Prostate gland (tissue), 2 donors: ENCODE measurements at regions not wholly inside any gene's neighbourhood (a gene's known extent, or its start where the extent isn't known, plus 50 kb on each side); places are given as distances from the start of the nearest gene placed in this dataset.

ENCODE experiments used
- DNase-seq: peaks from one replicate; pipeline ENCODE4 v3.0.0-alpha.2; 2019; ENCODE audit warnings: low spot score
- H3K27ac ChIP-seq, 2 donors: fragments of 200-600 bp; sonication (generic); 2 replicates each; pipeline ENCODE4 v1.5.1; 2017 to 2019
- H3K27me3 ChIP-seq: fragments of 200-600 bp; sonication (generic); replicated peaks from 2 replicates; pipeline ENCODE4 v1.5.1; 2019; ENCODE audit not compliant: insufficient read depth
- H3K36me3 ChIP-seq, 2 donors: fragments of 200-600 bp; sonication (generic); 1 replicate in 1 of 2; 2 replicates in 1 of 2; pipeline versions ENCODE4 v1.5.1 to v1.8.1; 2017 to 2019
- H3K4me1 ChIP-seq: fragments of 200-600 bp; sonication (generic); replicated peaks from 2 replicates; pipeline ENCODE4 v1.5.1; 2019
- H3K4me3 ChIP-seq, 2 donors: fragments of 200-600 bp; sonication (generic); 2 replicates each; pipeline ENCODE4 v1.5.1; 2017 to 2019
- H3K9me3 ChIP-seq: fragments of 200-600 bp; sonication (generic); 2 replicates; pipeline ENCODE4 v1.5.1; 2017
- POLR2A ChIP-seq: fragments of 450-650 bp; IDR thresholded peaks from one replicate; pipeline ENCODE4 v1.6.1; 2016; ENCODE audit warnings: antibody characterized with exemption, mild to moderate bottlenecking
- POLR2AphosphoS5 ChIP-seq: sonication (generic); formaldehyde crosslinking; IDR thresholded peaks from one replicate; pipeline ENCODE4 v1.6.1; 2017; ENCODE audit warnings: antibody characterized with exemption
- WGBS: methylation state at CpG from one replicate; pipeline ENCODE4 v1.1.5; 2018; 5-methylcytosine and 5-hydroxymethylcytosine counted together
- intact Hi-C: fragments of 100-400 bp; cut with DNase I; formaldehyde crosslinking; loops from one replicate; pipeline ENCODE4 v1.14.2; 2022
- TF ChIP-seq, protein P1 (sequence below), 4 experiments: fragments of 200-600 bp in 2 of 4; fragments of 450-650 bp in 2 of 4; sonication (generic) in 2 of 4; IDR thresholded peaks; 1 replicate in 3 of 4; 2 replicates in 1 of 4; pipeline ENCODE4 v1.5.1; 2016 to 2019; ENCODE audit warnings: antibody characterized with exemption in 4 of 4, mild to moderate bottlenecking in 2 of 4, moderate library complexity in 2 of 4

DNA sequence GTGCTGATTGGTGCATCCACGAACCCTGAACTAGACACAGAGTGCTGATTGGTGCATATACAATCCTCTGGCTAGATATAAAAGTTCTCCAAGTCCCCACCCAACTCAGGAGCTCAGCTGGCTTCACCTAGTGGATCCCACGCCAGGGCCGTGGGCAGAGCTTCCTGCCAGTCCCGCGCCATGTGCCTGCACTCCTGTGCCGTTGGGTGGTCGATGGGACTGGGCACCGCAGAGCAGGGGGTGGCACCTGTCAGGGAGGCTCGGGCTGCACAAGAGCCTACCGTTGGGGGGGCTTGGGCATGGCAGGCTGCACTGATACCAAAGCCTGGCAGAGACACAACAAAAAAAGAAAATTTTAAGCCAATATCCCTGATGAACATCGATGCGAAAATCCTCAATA lies 185.4 kb upstream of the ASCC3 start:
- no peak overlapping the region for H3K27ac ChIP-seq
- H3K36me3 ChIP-seq, result no peaks in the 10 kb centered on the region
- WGBS, result 92% methylated on average over 12 of the region's 12 CpGs
- intact Hi-C loops, result no loop called here
- no peak for DNase-seq
- H3K4me1 ChIP-seq, result no peaks in the 10 kb centered on the region
- H3K9me3 ChIP-seq, result no peaks in the 10 kb centered on the region
- no peak overlapping the region for H3K4me3 ChIP-seq
- H3K27me3 ChIP-seq, result no peaks in the 10 kb centered on the region
- TF ChIP-seq POLR2AphosphoS5 (no peak), POLR2A (no peak)
- TF ChIP-seq, protein P1, sequence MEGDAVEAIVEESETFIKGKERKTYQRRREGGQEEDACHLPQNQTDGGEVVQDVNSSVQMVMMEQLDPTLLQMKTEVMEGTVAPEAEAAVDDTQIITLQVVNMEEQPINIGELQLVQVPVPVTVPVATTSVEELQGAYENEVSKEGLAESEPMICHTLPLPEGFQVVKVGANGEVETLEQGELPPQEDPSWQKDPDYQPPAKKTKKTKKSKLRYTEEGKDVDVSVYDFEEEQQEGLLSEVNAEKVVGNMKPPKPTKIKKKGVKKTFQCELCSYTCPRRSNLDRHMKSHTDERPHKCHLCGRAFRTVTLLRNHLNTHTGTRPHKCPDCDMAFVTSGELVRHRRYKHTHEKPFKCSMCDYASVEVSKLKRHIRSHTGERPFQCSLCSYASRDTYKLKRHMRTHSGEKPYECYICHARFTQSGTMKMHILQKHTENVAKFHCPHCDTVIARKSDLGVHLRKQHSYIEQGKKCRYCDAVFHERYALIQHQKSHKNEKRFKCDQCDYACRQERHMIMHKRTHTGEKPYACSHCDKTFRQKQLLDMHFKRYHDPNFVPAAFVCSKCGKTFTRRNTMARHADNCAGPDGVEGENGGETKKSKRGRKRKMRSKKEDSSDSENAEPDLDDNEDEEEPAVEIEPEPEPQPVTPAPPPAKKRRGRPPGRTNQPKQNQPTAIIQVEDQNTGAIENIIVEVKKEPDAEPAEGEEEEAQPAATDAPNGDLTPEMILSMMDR (IDR thresholded peaks at IDR 0.05), result no peak

DNA sequence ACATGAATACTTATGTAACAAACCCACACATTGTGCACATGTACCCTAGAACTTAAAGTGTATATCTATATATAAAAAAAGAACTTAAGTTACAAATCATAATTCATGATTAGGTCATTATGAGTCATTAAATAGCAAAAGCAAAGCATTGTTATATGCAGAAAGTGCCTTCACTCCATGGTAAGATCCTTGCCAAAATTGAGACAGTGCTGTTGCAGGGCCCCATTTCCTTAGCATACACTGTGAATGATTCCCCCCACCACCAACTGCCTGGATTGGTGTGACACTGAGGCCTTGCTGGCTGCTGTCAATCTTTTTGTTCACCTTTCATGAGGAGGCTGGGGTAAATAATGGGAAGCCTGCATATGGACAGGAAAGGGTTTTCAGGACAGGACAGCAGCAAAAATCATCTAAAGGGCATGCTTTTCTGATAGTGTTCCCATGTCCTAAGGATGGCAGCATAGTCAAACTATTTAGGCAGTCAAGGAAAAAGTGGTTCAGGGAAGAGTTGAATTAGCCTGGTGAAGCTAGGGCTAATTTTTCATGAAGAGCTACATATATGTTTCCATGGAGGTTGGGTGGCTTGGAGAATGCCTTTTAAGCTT lies 188.2 kb upstream of the ASCC3 start:
- H3K27me3 ChIP-seq, result no peaks in the 10 kb centered on the region
- intact Hi-C loops, result no loop called here
- H3K9me3 ChIP-seq, result no peaks in the 10 kb centered on the region
- H3K27ac ChIP-seq, result no peak overlapping the region
- H3K4me3 ChIP-seq, result no peak overlapping the region
- no peak for DNase-seq
- H3K4me1 ChIP-seq, result no peaks in the 10 kb centered on the region
- no peaks in the 10 kb centered on the region for H3K36me3 ChIP-seq
- TF ChIP-seq POLR2AphosphoS5 (no peak), POLR2A (no peak)
- TF ChIP-seq, protein P1 (IDR thresholded peaks at IDR 0.05), result no peak

DNA sequence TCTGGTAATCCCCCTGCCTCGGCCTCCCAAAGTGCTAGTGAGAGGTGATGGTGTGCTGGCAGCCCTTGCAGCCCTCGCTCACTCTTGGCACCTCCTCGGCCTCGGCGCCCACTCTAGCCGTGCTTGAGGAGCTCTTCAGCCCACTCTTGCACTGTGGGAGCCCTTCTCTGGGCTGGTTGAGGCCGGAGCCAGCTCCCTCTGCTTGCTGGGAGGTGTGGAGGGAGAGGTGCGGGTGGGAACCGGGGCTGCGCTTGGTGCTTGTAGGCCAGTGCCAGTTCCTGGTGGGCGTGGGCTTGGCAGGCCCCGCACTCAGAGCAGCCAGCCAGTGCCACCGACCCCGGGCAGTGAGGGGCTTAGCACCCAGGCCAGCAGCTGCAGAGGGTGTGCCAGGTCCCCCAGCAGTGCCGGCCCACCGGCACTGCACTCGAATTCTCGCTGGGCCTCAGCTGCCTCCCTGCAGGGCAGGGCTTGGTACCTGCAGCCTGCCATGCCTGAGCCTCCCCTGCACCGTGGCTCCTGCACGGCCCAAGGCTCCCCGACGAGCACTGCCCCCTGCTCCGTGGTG lies 189.0 kb upstream of the ASCC3 start:
- TF ChIP-seq POLR2A (no peak), POLR2AphosphoS5 (no peak)
- TF ChIP-seq, protein P1 (IDR thresholded peaks at IDR 0.05), result no peak
- Histone ChIP-seq H3K9me3 (no peaks in the 10 kb centered on the region), H3K4me1 (no peaks in the 10 kb centered on the region), H3K27ac (no peak overlapping the region), H3K36me3 (no peaks in the 10 kb centered on the region), H3K4me3 (no peak overlapping the region), H3K27me3 (no peaks in the 10 kb centered on the region)
- 88% methylated on average over 9 of the region's 23 CpGs for WGBS
- DNase-seq, result no peak
- intact Hi-C loops, result no loop called here

DNA sequence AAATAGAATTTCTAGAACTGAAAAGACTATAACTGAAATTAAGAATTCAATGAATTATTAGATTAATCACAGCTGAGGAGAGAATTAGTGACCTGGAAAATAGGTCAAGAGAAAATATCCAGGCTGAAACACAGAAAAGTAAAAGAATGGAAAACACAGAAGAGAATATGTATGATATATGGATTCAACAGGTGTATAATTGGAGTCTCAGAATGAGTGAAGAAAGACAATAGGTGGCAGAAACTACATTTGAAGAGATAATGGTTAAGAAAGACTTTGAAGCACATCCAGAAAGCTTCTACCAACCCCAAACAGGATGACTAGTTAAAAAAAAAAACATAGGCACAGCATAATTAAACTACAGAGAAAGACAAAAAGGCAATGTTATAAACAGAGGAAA lies 196.2 kb upstream of the ASCC3 start:
- Histone ChIP-seq H3K9me3 (no peaks in the 10 kb centered on the region), H3K4me1 (no peaks in the 10 kb centered on the region), H3K36me3 (no peaks in the 10 kb centered on the region), H3K4me3 (no peak overlapping the region), H3K27ac (no peak overlapping the region), H3K27me3 (no peaks in the 10 kb centered on the region)
- no peak for DNase-seq
- TF ChIP-seq, protein P1 (IDR thresholded peaks at IDR 0.05), result no peak
- TF ChIP-seq POLR2AphosphoS5 (no peak), POLR2A (no peak)
- intact Hi-C loops, result no loop called here

DNA sequence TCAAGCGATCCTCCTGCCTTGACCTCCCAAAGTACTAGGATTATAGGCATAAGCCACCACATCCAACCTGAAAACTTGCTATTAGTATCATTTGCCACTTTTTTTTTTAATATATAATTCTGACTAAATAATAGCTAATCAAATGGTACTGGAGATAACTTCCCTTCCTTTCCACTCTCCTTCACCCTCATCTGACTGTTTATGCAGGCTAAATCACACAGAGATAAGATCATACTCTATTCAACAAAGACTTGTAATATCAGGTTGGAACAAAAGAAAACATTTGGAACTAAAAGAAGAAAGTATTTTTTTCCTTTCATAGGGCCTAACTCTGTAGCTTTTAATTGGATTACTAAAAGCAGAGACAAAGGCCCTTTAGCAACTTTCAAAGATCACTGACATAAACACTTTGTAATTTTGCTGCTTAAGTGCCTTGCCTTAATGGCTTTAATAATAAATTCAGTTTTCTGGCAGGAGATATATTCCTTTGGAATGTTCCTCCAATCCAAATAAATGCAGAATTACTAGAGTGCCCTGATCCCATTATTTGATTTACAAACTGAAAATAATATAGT lies 198.7 kb upstream of the ASCC3 start:
- H3K4me1 ChIP-seq, result no peaks in the 10 kb centered on the region
- no peak overlapping the region for H3K4me3 ChIP-seq
- no peak overlapping the region for H3K27ac ChIP-seq
- no peaks in the 10 kb centered on the region for H3K36me3 ChIP-seq
- DNase-seq, result no peak
- TF ChIP-seq POLR2A, result no peak
- no peak for TF ChIP-seq POLR2AphosphoS5
- TF ChIP-seq, protein P1 (IDR thresholded peaks at IDR 0.05), result no peak
- WGBS, result 57% methylated on average over 1 of the region's 1 CpG
- no peaks in the 10 kb centered on the region for H3K27me3 ChIP-seq
- intact Hi-C loops, result no loop called here
- no peaks in the 10 kb centered on the region for H3K9me3 ChIP-seq
